Medulla oblongata (tissue), 1 donor: ENCODE measurements at regions not wholly inside any gene's neighbourhood (a gene's known extent, or its start where the extent isn't known, plus 50 kb on each side); places are given as distances from the start of the nearest gene placed in this dataset.
"Not testable (repeated sequence)": the region's sequence is repeated elsewhere in the genome, so short reads cannot be mapped to it uniquely, and the experiment has no call there.

Experiments
- DNase-seq: peaks from one replicate; pipeline ENCODE4 v3.0.0-alpha.2; 2015; ENCODE audit errors: extremely low spot score

GRCh38 chr7:113600428-113600827, 318.4 kb downstream of the PPP1R3A start:
- not testable (repeated sequence) for DNase-seq

GRCh38 chr7:113593455-113593854, 325.4 kb downstream of the PPP1R3A start:
- not testable (repeated sequence) for DNase-seq

GRCh38 chr7:113592924-113593323, 325.9 kb downstream of the PPP1R3A start:
- DNase-seq: not testable (repeated sequence)

- DNase-seq: no peak
Observed at GRCh38 chr7:113582471-113582870, 336.3 kb downstream of the PPP1R3A start.

- DNase-seq: not testable (repeated sequence)
Observed at GRCh38 chr7:113563257-113563656, 355.6 kb downstream of the PPP1R3A start.

GRCh38 chr7:113562801-113563200, 356.0 kb downstream of the PPP1R3A start:
- DNase-seq: no peak

GRCh38 chr7:113562242-113562641, 356.6 kb downstream of the PPP1R3A start:
- DNase-seq: no peak

GRCh38 chr7:113561446-113561845, 357.4 kb downstream of the PPP1R3A start:
- DNase-seq: no peak

- no peak for DNase-seq
Observed at GRCh38 chr7:113550966-113551365, 367.8 kb downstream of the PPP1R3A start.

GRCh38 chr7:113548561-113548960, 370.2 kb downstream of the PPP1R3A start:
- DNase-seq: no peak

GRCh38 chr7:113548137-113548536, 370.7 kb downstream of the PPP1R3A start:
- DNase-seq: no peak

GRCh38 chr7:113521468-113521867, 397.3 kb downstream of the PPP1R3A start:
- no peak for DNase-seq

GRCh38 chr7:113519472-113519871, 399.3 kb downstream of the PPP1R3A start:
- no peak for DNase-seq

GRCh38 chr7:113504691-113505090, 386.3 kb upstream of the SMIM30 start:
- DNase-seq: no peak

GRCh38 chr7:113504142-113504541, 385.8 kb upstream of the SMIM30 start:
- DNase-seq: no peak

- not testable (repeated sequence) for DNase-seq
Observed at GRCh38 chr7:113496586-113496985, 378.2 kb upstream of the SMIM30 start.

- DNase-seq: not testable (repeated sequence)
Observed at GRCh38 chr7:113494797-113495566, 376.6 kb upstream of the SMIM30 start.

- no peak for DNase-seq
Observed at GRCh38 chr7:113491305-113491704, 373.0 kb upstream of the SMIM30 start.

- DNase-seq: no peak
Observed at GRCh38 chr7:113487925-113488731, 369.8 kb upstream of the SMIM30 start.

- DNase-seq: no peak
Observed at GRCh38 chr7:113486548-113486947, 368.2 kb upstream of the SMIM30 start.

- no peak for DNase-seq
Observed at GRCh38 chr7:113483657-113484056, 365.3 kb upstream of the SMIM30 start.

- no peak for DNase-seq
Observed at GRCh38 chr7:113480537-113480936, 362.2 kb upstream of the SMIM30 start.
